ENCODE measurements at regions not wholly inside any gene's neighbourhood (a gene's known extent, or its start where the extent isn't known, plus 50 kb on each side); places are given as distances from the start of the nearest gene placed in this dataset.

DNA sequence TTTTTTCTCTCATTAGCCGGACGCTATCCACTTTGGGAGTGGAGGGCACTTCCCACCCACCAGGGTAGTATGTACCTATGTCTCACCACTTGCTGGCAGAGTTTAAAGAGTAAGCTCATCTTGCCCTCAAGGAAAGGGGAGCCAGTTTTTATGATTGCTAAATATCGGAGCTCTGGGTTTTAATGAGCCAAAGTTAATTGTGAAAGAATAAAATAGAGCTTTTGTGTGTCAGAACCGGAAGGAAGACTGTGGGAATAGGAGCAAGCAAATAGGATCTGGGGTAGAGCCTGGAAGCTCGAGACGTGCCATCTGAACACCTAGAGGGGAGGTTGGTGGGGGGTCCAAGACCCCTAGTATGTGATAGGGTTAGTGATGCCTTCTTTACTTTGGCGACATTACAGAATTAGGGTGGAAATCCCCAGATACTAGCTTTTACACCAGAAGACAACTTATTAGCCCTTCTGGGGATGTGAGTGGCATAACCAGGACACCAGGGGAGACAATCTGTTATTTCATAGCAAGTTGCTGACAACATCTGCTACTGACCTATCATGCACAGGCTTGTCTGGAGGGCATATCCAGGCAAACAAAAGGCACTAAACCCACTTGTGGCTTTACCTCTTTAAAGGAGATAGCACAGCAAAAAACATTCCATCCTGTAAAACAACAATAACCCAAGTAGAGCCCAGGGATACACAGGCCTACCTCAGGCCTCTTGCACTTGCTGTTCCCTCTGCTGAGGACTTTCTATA is 333.8 kb downstream of the ZNF621 start:
- no peak for DNase-seq (ENCODE audit: low spot score)

DNA sequence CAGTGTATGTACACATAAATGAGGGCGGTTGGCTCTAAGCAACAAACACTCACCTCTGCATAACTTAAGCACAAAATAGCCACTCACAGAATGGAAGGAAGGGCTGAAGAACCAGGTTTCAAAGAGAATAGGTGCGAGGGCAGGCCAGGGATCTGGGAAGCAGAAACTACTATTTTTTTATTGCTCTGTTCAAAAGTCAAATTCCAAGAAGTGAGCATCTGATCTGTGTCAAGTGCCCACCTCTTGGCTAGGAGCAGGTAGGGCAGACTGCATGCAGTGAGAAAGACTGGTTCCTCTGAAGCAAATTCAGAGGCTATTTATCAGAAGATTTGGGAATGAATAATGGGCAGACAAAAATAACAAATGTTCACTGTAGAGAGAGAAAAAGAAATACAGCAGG is 336.4 kb upstream of the CTNNB1 start:
- DNase-seq (ENCODE audit: low spot score): no peak

DNA sequence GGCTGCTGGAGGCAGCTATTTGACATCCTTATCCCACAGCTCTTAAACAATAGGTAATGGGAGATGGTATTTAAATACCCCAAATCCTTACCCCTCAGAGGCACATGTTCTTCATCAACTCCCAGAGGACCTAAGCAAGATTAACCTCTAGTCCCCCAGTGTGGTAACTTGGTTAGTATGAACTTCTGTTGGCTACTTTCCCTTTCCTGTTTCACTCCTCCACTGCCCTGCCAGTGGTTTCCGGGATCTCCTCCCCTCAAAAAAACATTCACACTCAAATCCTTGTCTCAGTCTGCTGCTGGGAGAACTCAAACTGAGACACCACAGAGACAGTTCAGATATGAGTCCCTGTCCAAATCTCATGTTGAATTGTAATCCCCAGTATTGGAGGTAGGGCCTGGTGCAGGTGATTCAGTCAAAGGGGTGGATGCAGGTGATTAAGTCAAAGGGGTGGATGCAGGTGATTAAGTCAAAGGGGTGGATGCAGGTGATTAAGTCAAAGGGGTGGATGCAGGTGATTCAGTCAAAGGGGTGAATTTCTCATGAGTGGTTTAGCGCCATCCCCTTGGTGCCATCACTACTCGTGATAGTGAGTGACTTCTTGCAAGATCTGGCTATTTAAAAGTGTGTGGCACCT is 335.0 kb upstream of the CTNNB1 start:
- no peak for DNase-seq (ENCODE audit: low spot score)

DNA sequence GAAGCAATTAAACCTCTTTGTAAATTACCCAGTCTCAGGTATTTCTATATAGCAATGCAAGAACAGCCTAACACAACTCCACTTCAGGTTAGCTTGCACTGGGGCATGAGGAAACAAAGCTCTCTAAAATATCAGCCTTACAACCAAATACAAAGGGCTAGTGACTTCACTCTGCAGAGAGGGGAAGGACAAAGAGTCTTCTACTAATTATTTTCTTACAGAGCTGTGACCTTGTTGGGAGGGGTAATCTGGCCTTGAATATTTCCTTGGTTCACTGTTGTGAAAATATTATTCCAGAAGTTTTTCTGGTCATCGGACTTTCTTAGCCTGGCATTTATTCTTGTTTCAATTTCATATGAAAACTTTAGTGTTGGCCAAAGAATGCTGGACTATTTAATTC is 334.4 kb upstream of the CTNNB1 start:
- DNase-seq (ENCODE audit: low spot score): no peak

DNA sequence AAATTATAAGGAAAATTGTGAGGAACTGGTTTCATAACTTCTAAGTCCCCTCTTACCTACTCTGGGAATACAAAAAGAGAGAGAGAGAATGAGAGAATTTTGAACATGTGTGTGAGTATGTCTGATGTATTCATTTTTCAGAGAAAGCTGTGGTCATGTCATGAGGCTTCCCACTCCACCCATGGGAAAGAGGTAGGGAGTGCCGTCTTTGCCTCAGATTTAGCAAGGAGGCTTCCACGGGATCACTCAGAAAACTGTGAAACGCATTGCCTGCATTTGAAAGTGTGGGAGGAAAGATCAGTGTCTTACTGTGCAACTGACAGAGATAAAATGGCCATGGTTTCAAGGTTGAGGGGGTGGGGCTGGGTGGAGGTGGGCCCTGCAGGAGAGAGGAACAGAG is 331.5 kb upstream of the CTNNB1 start:
- no peak for DNase-seq (ENCODE audit: low spot score)

- DNase-seq (ENCODE audit: low spot score): no peak
Measured at GRCh38 chr3:40869013-40869412, 330.3 kb upstream of the CTNNB1 start.

GRCh38 chr3:40869939-40870338 is 329.4 kb upstream of the CTNNB1 start:
- no peak for DNase-seq (ENCODE audit: low spot score)

GRCh38 chr3:40871394-40871793 is 327.9 kb upstream of the CTNNB1 start:
- no peak for DNase-seq (ENCODE audit: low spot score)

GRCh38 chr3:40872258-40872920 is 326.9 kb upstream of the CTNNB1 start:
- no peak for DNase-seq (ENCODE audit: low spot score)

GRCh38 chr3:40873476-40873875 is 325.8 kb upstream of the CTNNB1 start:
- no peak for DNase-seq (ENCODE audit: low spot score)

- DNase-seq (ENCODE audit: low spot score): no peak
Measured at GRCh38 chr3:40873934-40874699, 325.2 kb upstream of the CTNNB1 start.

- DNase-seq (ENCODE audit: low spot score): no peak
Measured at GRCh38 chr3:40875581-40875980, 323.7 kb upstream of the CTNNB1 start.

GRCh38 chr3:40876009-40876408 is 323.3 kb upstream of the CTNNB1 start:
- DNase-seq (ENCODE audit: low spot score): no peak

DNA sequence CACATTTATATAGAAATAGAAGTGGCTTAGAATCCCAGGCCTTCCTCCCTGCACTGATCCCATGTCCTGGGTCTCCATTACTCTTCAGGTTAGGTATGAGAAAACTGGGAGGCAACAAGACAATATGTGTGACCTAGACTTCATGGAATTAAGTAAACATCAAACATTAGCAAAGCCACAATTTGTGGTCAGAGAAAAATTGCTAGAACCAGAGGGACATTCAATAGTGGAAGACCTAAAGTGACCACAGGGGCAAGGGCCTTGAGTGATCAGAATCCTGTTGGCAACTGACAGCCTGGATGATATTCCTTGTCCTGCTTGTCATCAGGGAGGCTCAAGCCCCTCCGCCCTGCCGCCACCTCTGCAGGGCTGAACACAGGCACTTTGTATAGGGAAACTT is 322.8 kb upstream of the CTNNB1 start:
- no peak for DNase-seq (ENCODE audit: low spot score)

DNA sequence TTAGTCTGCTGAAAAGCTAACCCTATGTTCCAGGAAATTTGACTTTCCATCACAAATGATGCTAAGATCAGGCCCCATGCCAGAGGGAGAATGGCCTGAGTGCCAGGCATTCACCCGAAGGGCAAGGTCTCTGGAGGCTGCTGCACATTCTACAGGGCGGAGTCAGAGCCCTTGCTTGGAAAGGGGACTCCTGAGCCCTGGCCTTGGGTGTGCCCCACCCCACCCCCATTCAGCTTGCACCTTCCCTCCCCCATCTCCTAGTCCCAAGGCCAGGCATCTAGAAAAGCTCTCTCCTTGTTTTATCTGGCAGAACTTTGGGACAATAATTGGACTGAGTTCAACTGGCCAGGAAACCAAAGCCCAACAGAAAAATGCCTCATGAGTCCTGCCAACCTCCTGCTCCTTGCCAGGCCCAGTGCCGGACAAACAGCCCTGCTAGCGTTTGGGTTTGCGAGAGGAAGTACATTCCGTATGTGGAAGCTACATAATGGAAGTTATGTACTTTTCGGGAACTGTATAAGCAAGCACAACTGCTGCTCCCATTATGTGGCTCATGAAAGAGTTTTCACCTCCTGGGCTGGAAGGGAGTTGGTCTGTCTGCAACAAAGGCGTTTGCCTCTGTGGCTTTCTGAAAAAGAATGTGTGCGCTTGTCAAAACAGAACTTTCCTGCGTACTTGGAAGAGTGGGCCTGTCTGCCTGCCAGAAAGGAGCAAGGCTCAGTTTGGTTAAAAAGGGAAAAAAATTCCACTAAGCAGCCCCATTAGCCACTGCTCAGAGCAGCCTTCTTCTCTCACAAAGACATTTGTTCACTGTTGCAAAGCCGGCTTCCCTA is 321.5 kb upstream of the CTNNB1 start:
- DNase-seq (ENCODE audit: low spot score): no peak

DNA sequence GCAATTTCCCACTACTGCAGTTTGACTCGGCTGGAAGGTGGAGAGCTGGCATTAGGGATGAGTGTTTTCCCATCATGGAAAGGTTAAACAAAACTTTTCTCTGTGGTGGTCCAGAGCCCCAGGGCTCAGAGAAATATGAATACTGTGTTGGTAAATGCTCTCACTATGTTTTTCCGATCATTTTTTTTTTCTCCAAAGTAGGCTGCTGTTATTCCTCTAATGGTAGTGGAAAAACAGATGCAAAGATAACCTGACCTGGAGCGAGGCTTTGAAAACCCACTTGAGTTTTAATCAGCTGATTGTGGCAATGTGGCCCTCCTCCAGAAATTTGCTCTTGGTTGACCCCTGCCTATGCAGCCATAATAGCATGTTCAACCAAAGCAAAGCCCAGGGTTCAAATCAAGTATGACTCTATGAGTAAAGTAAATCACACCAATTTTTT is 320.8 kb upstream of the CTNNB1 start:
- no peak for DNase-seq (ENCODE audit: low spot score)

DNA sequence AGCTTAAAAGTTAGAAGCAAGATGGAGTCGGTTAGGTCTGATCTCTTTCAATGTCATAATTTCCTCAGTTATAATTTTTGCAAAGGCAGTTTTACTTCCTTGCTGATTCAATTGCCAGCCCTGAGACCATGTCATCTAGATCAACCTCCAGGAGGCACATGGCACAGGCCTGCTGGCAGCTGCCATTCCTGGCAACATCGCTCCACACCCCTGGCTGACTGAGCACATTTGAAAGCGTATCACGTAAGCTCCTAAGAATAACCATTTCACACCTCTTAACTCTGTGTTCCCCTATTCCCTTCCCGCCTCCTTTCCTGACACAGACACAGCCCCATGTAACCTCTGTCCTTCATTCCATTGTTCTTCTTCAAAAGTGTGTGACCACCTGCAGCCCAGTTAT is 313.9 kb upstream of the CTNNB1 start:
- no peak for DNase-seq (ENCODE audit: low spot score)

GRCh38 chr3:40886660-40887425 is 312.5 kb upstream of the CTNNB1 start:
- DNase-seq (ENCODE audit: low spot score): no peak

- no peak for DNase-seq (ENCODE audit: low spot score)
Measured at GRCh38 chr3:40891186-40891585, 308.1 kb upstream of the CTNNB1 start.

DNA sequence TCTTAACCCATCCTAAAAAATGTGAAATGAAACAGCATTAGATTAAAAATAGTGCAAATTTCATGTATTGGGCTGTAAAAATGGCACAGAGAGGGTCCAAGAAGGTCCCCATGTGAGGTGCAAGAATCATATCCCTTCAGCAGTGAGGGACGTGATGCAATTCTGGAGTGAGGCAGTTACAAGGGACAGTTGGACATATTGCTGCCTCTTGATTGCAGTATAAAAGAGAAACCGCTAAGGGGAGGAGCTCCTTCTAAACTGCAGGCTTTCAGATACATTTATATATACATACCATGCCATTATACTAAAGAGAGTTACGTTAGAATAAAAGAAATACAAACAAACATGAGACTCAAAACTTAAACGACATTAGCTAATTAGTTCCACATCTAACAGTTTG is 304.2 kb upstream of the CTNNB1 start:
- no peak for DNase-seq (ENCODE audit: low spot score)

- DNase-seq (ENCODE audit: low spot score): no peak
Measured at GRCh38 chr3:40899286-40899712, 300.0 kb upstream of the CTNNB1 start.
